ENCODE measurements at regions not wholly inside any gene's neighbourhood (a gene's known extent, or its start where the extent isn't known, plus 50 kb on each side); places are given as distances from the start of the nearest gene placed in this dataset.

- 0 out of 2 replicates have a peak, but pooled peaks cover 9% of the 10 kb centered on the region for H3K27me3 ChIP-seq (ENCODE audit: insufficient read depth, low read length)
- BruUV-seq (replicated peaks): no TSS peak
- no peak overlapping the region for H2AFZ ChIP-seq (ENCODE audit: low read depth, low read length, poor library complexity, severe bottlenecking)
- H4K20me1 ChIP-seq (ENCODE audit: insufficient read depth): no peaks in the 10 kb centered on the region
- DNase-seq (ENCODE audit: low read depth, low spot score): no peak
- TF ChIP-seq REST (IDR thresholded peaks at IDR 0.05; ENCODE audit: low read depth) (no peak), ATF3 (IDR thresholded peaks at IDR 0.05) (no peak), FOSL1 (IDR thresholded peaks at IDR 0.05; ENCODE audit: low read depth) (no peak), RAD21 (IDR thresholded peaks at IDR 0.05; ENCODE audit: low read depth) (no peak), ELF1 (IDR thresholded peaks at IDR 0.05; ENCODE audit: borderline replicate concordance, low read depth) (no peak), CTCF (IDR thresholded peaks at IDR 0.05 in 2 of 3, conservative IDR thresholded peaks at IDR 0.05 in 1 of 3; ENCODE audit: borderline replicate concordance in 1 of 3, insufficient read depth in 1 of 3, low read depth in 2 of 3, low read length in 2 of 3) (no peak), POLR2A (IDR thresholded peaks at IDR 0.05; ENCODE audit: borderline replicate concordance, extremely low read depth, insufficient read depth, insufficient read length) (no peak), SIN3A (IDR thresholded peaks at IDR 0.05; ENCODE audit: low read depth) (no peak), EZH2phosphoT487 (IDR thresholded peaks at IDR 0.05; ENCODE audit: borderline replicate concordance) (no peak)
- RAD21 ChIA-PET (ENCODE audit: low non-redundant PET in 1 of 2, low total read pairs in 2 of 2, uncharacterized antibody in 2 of 2, unreplicated experiment in 2 of 2): no interaction called here
- H3K9me3 ChIP-seq (ENCODE audit: control insufficient read depth in 1 of 2, insufficient read depth in 1 of 2, low read depth in 1 of 2, low read length in 2 of 2): no peaks in the 10 kb centered on the region
- ATAC-seq: no peak
- POLR2A ChIA-PET: no interaction called here
- no peaks in the 10 kb centered on the region for H3K9me2 ChIP-seq (ENCODE audit: insufficient read depth)
- no peaks in the 10 kb centered on the region for H3K36me3 ChIP-seq (ENCODE audit: control insufficient read depth in 1 of 2, insufficient read depth in 2 of 2, low read length in 2 of 2)
- H3K4me1 ChIP-seq (ENCODE audit: control insufficient read depth in 1 of 2, insufficient read depth in 2 of 2, low read length in 2 of 2): no peaks in the 10 kb centered on the region
- no peak overlapping the region for H3K4me2 ChIP-seq (ENCODE audit: low read length)
- CTCF ChIA-PET: no interaction called here
- no peak overlapping the region for H3K27ac ChIP-seq (ENCODE audit: low read depth, low read length)
- H3K79me2 ChIP-seq (ENCODE audit: insufficient read depth, low read length): no peaks in the 10 kb centered on the region
- intact Hi-C loops (cut with micrococcal nuclease): loop anchor here (10.0 kb wide), 1 partner anchor 244 kb away; no protein-coding TSS in a partner anchor
- H3K9ac ChIP-seq (ENCODE audit: low read length): no peak overlapping the region
- no peak overlapping the region for H3K4me3 ChIP-seq (replicated peaks in 1 of 2; ENCODE audit: low read depth in 1 of 2, low read length in 2 of 2)
Measured at GRCh38 chr5:114308508-114308907, 53.4 kb upstream of the KCNN2 start.
